ENCODE measurements at regions not wholly inside any gene's neighbourhood (a gene's known extent, or its start where the extent isn't known, plus 50 kb on each side); places are given as distances from the start of the nearest gene placed in this dataset.

DNA sequence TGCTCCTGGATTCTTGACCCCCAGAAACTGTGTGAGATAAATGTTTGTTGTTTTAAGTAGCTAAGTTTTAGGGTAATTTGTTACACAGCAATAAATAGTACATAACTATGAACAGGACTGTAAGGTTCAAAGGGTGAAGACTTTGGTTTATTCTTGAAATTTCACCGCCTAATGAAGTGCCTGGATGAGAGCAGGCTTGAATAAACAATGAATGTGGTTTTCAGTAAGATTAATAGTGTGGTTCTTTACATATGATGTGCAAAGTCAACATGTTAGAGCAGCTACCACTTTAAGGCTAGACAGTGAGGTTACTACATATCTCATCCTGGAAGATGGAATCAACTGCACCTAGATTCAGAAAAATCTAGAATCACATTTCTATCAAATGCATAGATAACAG is 145.2 kb upstream of the BTG1 start:
- no peaks in the 10 kb centered on the region for H3K36me3 ChIP-seq (ENCODE audit: control insufficient read depth in 2 of 2, insufficient read depth in 2 of 2, low read length in 1 of 2)
- SMC1A ChIA-PET (ENCODE audit: uncharacterized antibody, unreplicated experiment), result interaction anchor here (0.9 to 1.6 kb wide), 12 partner anchors 9 to 909 kb away, joined by 3 to 9 read pairs (median 4); no protein-coding TSS in a partner anchor
- DNase-seq (ENCODE audit: low read depth, low spot score), result no peak
- no peak overlapping the region for H3K9ac ChIP-seq (ENCODE audit: control insufficient read depth, insufficient read depth, low read length)
- ATAC-seq, result no peak
- no TSS peak for BruUV-seq (replicated peaks)
- no peaks in the 10 kb centered on the region for H4K20me1 ChIP-seq (ENCODE audit: control insufficient read depth, insufficient read depth)
- CTCF ChIA-PET, result interaction anchor here (0.9 to 1.9 kb wide), 2 partner anchors 13 to 31 kb away, joined by 3 to 4 read pairs; no protein-coding TSS in a partner anchor
- H3K79me2 ChIP-seq (ENCODE audit: control insufficient read depth, insufficient read depth, low read length), result no peaks in the 10 kb centered on the region
- H2AFZ ChIP-seq (ENCODE audit: control insufficient read depth, low read depth, low read length), result no peak overlapping the region
- H3K27ac ChIP-seq (ENCODE audit: control insufficient read depth, insufficient read depth), result no peak overlapping the region
- H3K9me3 ChIP-seq (replicated peaks; ENCODE audit: control insufficient read depth, insufficient read depth, low read length), result no peaks in the 10 kb centered on the region
- 86% methylated on average over 1 of the region's 1 CpG for WGBS (ENCODE audit: insufficient coverage, insufficient replicate concordance, low lambda C conversion rate, missing lambda C conversion rate)
- intact Hi-C loops (cut with micrococcal nuclease; ENCODE audit: unreplicated experiment) (no loop called here), in situ Hi-C loops (cut with MboI) (no loop called here)
- FAIRE-seq, result no peak
- RAD21 ChIA-PET (ENCODE audit: unreplicated experiment), result interaction anchor here (1.1 kb wide), 1 partner anchor 119 kb away, joined by 3 read pairs; no protein-coding TSS in a partner anchor
- H3K4me1 ChIP-seq (ENCODE audit: control insufficient read depth, insufficient read depth, low read length), result no peaks in the 10 kb centered on the region
- no peak overlapping the region for H3K4me3 ChIP-seq
- no peak overlapping the region for H3K4me2 ChIP-seq (ENCODE audit: control insufficient read depth, insufficient read depth)
- H3K27me3 ChIP-seq (replicated peaks in 1 of 2; ENCODE audit: control insufficient read depth in 2 of 2, insufficient read depth in 2 of 2, low read length in 1 of 2), result no peaks in the 10 kb centered on the region
- POLR2A ChIA-PET, result interaction anchor here (1.4 kb wide), 1 partner anchor 15 kb away, joined by 4 read pairs; no protein-coding TSS in a partner anchor
- TF ChIP-seq PAX5 (IDR thresholded peaks at IDR 0.05; ENCODE audit: borderline replicate concordance, low read depth, low read length) (no peak), GABPA (IDR thresholded peaks at IDR 0.05; ENCODE audit: low read depth) (no peak), TBL1XR1 (IDR thresholded peaks at IDR 0.05; ENCODE audit: low read depth, low read length) (no peak), RELA (IDR thresholded peaks at IDR 0.05; ENCODE audit: borderline replicate concordance, partially characterized antibody) (no peak), BRCA1 (IDR thresholded peaks at IDR 0.05; ENCODE audit: low read depth, low read length) (no peak), DPF2 (IDR thresholded peaks at IDR 0.05) (no peak), HDAC2 (IDR thresholded peaks at IDR 0.05) (no peak), ZNF207 (IDR thresholded peaks at IDR 0.05; ENCODE audit: borderline replicate concordance) (no peak), POLR2A (IDR thresholded peaks at IDR 0.05; ENCODE audit: low read depth, low read length) (no peak), ZZZ3 (IDR thresholded peaks at IDR 0.05; ENCODE audit: control insufficient read depth, insufficient read length, low read depth) (no peak)
- TF ChIP-seq, protein P1, sequence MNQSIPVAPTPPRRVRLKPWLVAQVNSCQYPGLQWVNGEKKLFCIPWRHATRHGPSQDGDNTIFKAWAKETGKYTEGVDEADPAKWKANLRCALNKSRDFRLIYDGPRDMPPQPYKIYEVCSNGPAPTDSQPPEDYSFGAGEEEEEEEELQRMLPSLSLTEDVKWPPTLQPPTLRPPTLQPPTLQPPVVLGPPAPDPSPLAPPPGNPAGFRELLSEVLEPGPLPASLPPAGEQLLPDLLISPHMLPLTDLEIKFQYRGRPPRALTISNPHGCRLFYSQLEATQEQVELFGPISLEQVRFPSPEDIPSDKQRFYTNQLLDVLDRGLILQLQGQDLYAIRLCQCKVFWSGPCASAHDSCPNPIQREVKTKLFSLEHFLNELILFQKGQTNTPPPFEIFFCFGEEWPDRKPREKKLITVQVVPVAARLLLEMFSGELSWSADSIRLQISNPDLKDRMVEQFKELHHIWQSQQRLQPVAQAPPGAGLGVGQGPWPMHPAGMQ (IDR thresholded peaks at IDR 0.05; ENCODE audit: borderline replicate concordance), result no peak
- TF ChIP-seq, protein P2, sequence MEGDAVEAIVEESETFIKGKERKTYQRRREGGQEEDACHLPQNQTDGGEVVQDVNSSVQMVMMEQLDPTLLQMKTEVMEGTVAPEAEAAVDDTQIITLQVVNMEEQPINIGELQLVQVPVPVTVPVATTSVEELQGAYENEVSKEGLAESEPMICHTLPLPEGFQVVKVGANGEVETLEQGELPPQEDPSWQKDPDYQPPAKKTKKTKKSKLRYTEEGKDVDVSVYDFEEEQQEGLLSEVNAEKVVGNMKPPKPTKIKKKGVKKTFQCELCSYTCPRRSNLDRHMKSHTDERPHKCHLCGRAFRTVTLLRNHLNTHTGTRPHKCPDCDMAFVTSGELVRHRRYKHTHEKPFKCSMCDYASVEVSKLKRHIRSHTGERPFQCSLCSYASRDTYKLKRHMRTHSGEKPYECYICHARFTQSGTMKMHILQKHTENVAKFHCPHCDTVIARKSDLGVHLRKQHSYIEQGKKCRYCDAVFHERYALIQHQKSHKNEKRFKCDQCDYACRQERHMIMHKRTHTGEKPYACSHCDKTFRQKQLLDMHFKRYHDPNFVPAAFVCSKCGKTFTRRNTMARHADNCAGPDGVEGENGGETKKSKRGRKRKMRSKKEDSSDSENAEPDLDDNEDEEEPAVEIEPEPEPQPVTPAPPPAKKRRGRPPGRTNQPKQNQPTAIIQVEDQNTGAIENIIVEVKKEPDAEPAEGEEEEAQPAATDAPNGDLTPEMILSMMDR (IDR thresholded peaks at IDR 0.05 in 2 of 3, conservative IDR thresholded peaks at IDR 0.05 in 1 of 3; ENCODE audit: control insufficient read depth in 2 of 3, extremely low read depth in 1 of 3, insufficient read depth in 1 of 3, low read depth in 3 of 3, low read length in 3 of 3), result no peak
- TF ChIP-seq, protein P3, sequence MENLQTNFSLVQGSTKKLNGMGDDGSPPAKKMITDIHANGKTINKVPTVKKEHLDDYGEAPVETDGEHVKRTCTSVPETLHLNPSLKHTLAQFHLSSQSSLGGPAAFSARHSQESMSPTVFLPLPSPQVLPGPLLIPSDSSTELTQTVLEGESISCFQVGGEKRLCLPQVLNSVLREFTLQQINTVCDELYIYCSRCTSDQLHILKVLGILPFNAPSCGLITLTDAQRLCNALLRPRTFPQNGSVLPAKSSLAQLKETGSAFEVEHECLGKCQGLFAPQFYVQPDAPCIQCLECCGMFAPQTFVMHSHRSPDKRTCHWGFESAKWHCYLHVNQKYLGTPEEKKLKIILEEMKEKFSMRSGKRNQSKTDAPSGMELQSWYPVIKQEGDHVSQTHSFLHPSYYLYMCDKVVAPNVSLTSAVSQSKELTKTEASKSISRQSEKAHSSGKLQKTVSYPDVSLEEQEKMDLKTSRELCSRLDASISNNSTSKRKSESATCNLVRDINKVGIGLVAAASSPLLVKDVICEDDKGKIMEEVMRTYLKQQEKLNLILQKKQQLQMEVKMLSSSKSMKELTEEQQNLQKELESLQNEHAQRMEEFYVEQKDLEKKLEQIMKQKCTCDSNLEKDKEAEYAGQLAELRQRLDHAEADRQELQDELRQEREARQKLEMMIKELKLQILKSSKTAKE (IDR thresholded peaks at IDR 0.05; ENCODE audit: low read depth, poor library complexity, severe bottlenecking), result no peak
- TF ChIP-seq, protein P4, sequence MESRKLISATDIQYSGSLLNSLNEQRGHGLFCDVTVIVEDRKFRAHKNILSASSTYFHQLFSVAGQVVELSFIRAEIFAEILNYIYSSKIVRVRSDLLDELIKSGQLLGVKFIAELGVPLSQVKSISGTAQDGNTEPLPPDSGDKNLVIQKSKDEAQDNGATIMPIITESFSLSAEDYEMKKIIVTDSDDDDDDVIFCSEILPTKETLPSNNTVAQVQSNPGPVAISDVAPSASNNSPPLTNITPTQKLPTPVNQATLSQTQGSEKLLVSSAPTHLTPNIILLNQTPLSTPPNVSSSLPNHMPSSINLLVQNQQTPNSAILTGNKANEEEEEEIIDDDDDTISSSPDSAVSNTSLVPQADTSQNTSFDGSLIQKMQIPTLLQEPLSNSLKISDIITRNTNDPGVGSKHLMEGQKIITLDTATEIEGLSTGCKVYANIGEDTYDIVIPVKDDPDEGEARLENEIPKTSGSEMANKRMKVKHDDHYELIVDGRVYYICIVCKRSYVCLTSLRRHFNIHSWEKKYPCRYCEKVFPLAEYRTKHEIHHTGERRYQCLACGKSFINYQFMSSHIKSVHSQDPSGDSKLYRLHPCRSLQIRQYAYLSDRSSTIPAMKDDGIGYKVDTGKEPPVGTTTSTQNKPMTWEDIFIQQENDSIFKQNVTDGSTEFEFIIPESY (IDR thresholded peaks at IDR 0.05), result no peak
- TF ChIP-seq, protein P5, sequence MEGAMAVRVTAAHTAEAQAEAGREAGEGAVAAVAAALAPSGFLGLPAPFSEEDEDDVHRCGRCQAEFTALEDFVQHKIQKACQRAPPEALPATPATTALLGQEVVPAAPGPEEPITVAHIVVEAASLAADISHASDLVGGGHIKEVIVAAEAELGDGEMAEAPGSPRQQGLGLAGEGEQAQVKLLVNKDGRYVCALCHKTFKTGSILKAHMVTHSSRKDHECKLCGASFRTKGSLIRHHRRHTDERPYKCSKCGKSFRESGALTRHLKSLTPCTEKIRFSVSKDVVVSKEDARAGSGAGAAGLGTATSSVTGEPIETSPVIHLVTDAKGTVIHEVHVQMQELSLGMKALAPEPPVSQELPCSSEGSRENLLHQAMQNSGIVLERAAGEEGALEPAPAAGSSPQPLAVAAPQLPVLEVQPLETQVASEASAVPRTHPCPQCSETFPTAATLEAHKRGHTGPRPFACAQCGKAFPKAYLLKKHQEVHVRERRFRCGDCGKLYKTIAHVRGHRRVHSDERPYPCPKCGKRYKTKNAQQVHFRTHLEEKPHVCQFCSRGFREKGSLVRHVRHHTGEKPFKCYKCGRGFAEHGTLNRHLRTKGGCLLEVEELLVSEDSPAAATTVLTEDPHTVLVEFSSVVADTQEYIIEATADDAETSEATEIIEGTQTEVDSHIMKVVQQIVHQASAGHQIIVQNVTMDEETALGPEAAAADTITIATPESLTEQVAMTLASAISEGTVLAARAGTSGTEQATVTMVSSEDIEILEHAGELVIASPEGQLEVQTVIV (IDR thresholded peaks at IDR 0.05; ENCODE audit: borderline replicate concordance, partially characterized antibody), result no peak

Data from GM12878 (cell line).